ENCODE measurements at regions not wholly inside any gene's neighbourhood (a gene's known extent, or its start where the extent isn't known, plus 50 kb on each side); places are given as distances from the start of the nearest gene placed in this dataset.

- H3K9me2 ChIP-seq (replicated peaks; ENCODE audit: insufficient read depth), result no peaks in the 10 kb centered on the region
- H3K79me2 ChIP-seq, result no peaks in the 10 kb centered on the region
- WGBS (ENCODE audit: low lambda C conversion rate, missing lambda C conversion rate), result 0% methylated on average over 1 of the region's 1 CpG
- H3K4me3 ChIP-seq, result no peak overlapping the region
- TF ChIP-seq EZH2phosphoT487 (IDR thresholded peaks at IDR 0.05; ENCODE audit: low read depth, severe bottlenecking, unreplicated experiment) (no peak), CTCF (IDR thresholded peaks at IDR 0.05; ENCODE audit: poor library complexity) (no peak), EZH2 (IDR thresholded peaks at IDR 0.05; ENCODE audit: borderline replicate concordance) (no peak)
- H3K36me3 ChIP-seq (replicated peaks; ENCODE audit: insufficient read depth, low read depth), result no peaks in the 10 kb centered on the region
- DNase-seq (ENCODE audit: low spot score), result no peak
- no peak overlapping the region for H3K27ac ChIP-seq
- no peaks in the 10 kb centered on the region for H4K20me1 ChIP-seq (ENCODE audit: insufficient read depth, poor library complexity, severe bottlenecking)
- no peak overlapping the region for H2AFZ ChIP-seq
- H3K4me1 ChIP-seq (ENCODE audit: insufficient read depth), result no peaks in the 10 kb centered on the region
- H3K9me3 ChIP-seq (ENCODE audit: low read depth), result no peaks in the 10 kb centered on the region
- H3K4me2 ChIP-seq, result no peak overlapping the region
- H3K27me3 ChIP-seq, result no peaks in the 10 kb centered on the region
Observed at GRCh38 chr1:213821943-213822334, 165.8 kb upstream of the PROX1 start.

GRCh38 chr1:213826891-213827290, 160.9 kb upstream of the PROX1 start:
- 89% methylated on average over 4 of the region's 4 CpGs for WGBS (ENCODE audit: low lambda C conversion rate, missing lambda C conversion rate)
- H3K27ac ChIP-seq, result no peak overlapping the region

GRCh38 chr1:213828867-213829266, 158.9 kb upstream of the PROX1 start:
- Histone ChIP-seq H3K9me3 (ENCODE audit: low read depth) (no peaks in the 10 kb centered on the region), H3K4me2 (no peak overlapping the region), H3K79me2 (no peaks in the 10 kb centered on the region), H3K27ac (no peak overlapping the region), H4K20me1 (ENCODE audit: insufficient read depth, poor library complexity, severe bottlenecking) (no peaks in the 10 kb centered on the region), H3K4me1 (ENCODE audit: insufficient read depth) (no peaks in the 10 kb centered on the region), H2AFZ (no peak overlapping the region), H3K36me3 (replicated peaks; ENCODE audit: insufficient read depth, low read depth) (no peaks in the 10 kb centered on the region), H3K27me3 (no peaks in the 10 kb centered on the region), H3K9me2 (replicated peaks; ENCODE audit: insufficient read depth) (no peaks in the 10 kb centered on the region), H3K4me3 (no peak overlapping the region)
- DNase-seq (ENCODE audit: low spot score), result no peak
- WGBS (ENCODE audit: low lambda C conversion rate, missing lambda C conversion rate), result 61% methylated on average over 4 of the region's 4 CpGs
- TF ChIP-seq EZH2 (IDR thresholded peaks at IDR 0.05; ENCODE audit: borderline replicate concordance) (no peak), EZH2phosphoT487 (IDR thresholded peaks at IDR 0.05; ENCODE audit: low read depth, severe bottlenecking, unreplicated experiment) (no peak), CTCF (IDR thresholded peaks at IDR 0.05; ENCODE audit: poor library complexity) (no peak)

More at GRCh38 chr1:213826891-213827290, 160.9 kb upstream of the PROX1 start:
- no peak overlapping the region for H2AFZ ChIP-seq
- no peaks in the 10 kb centered on the region for H3K9me3 ChIP-seq (ENCODE audit: low read depth)
- no peaks in the 10 kb centered on the region for H3K9me2 ChIP-seq (replicated peaks; ENCODE audit: insufficient read depth)
- no peak overlapping the region for H3K4me3 ChIP-seq
- no peaks in the 10 kb centered on the region for H3K36me3 ChIP-seq (replicated peaks; ENCODE audit: insufficient read depth, low read depth)
- TF ChIP-seq CTCF (IDR thresholded peaks at IDR 0.05; ENCODE audit: poor library complexity) (no peak), EZH2 (IDR thresholded peaks at IDR 0.05; ENCODE audit: borderline replicate concordance) (no peak), EZH2phosphoT487 (IDR thresholded peaks at IDR 0.05; ENCODE audit: low read depth, severe bottlenecking, unreplicated experiment) (no peak)
- no peaks in the 10 kb centered on the region for H3K79me2 ChIP-seq
- H3K4me2 ChIP-seq, result no peak overlapping the region
- DNase-seq (ENCODE audit: low spot score), result no peak
- no peaks in the 10 kb centered on the region for H3K4me1 ChIP-seq (ENCODE audit: insufficient read depth)
- H3K27me3 ChIP-seq, result no peaks in the 10 kb centered on the region
- no peaks in the 10 kb centered on the region for H4K20me1 ChIP-seq (ENCODE audit: insufficient read depth, poor library complexity, severe bottlenecking)

- Histone ChIP-seq H2AFZ (no peak overlapping the region), H3K79me2 (no peaks in the 10 kb centered on the region), H3K27me3 (no peaks in the 10 kb centered on the region), H3K4me3 (no peak overlapping the region), H3K4me1 (ENCODE audit: insufficient read depth) (no peaks in the 10 kb centered on the region), H3K9me3 (ENCODE audit: low read depth) (no peaks in the 10 kb centered on the region), H4K20me1 (ENCODE audit: insufficient read depth, poor library complexity, severe bottlenecking) (no peaks in the 10 kb centered on the region), H3K9me2 (replicated peaks; ENCODE audit: insufficient read depth) (no peaks in the 10 kb centered on the region), H3K4me2 (no peak overlapping the region), H3K36me3 (replicated peaks; ENCODE audit: insufficient read depth, low read depth) (no peaks in the 10 kb centered on the region), H3K27ac (no peak overlapping the region)
- no peak for TF ChIP-seq EZH2 (IDR thresholded peaks at IDR 0.05; ENCODE audit: borderline replicate concordance)
- TF ChIP-seq CTCF (IDR thresholded peaks at IDR 0.05; ENCODE audit: poor library complexity), result no peak
- no peak for TF ChIP-seq EZH2phosphoT487 (IDR thresholded peaks at IDR 0.05; ENCODE audit: low read depth, severe bottlenecking, unreplicated experiment)
- DNase-seq (ENCODE audit: low spot score), result no peak
- 74% methylated on average over 5 of the region's 5 CpGs for WGBS (ENCODE audit: low lambda C conversion rate, missing lambda C conversion rate)
Observed at GRCh38 chr1:213829780-213830179, 158.0 kb upstream of the PROX1 start.

Data from hepatocyte (in vitro differentiated cells).